B cell (primary cell): ENCODE measurements at regions not wholly inside any gene's neighbourhood (a gene's known extent, or its start where the extent isn't known, plus 50 kb on each side); places are given as distances from the start of the nearest gene placed in this dataset.

ENCODE experiments used
- CTCF ChIP-seq: fragments of 200-600 bp; IDR thresholded peaks from one replicate; pipeline ENCODE4 v1.8.0; 2022; ENCODE audit warnings: antibody characterized with exemption, mild to moderate bottlenecking
- EZH2 ChIP-seq: IDR thresholded peaks from 2 replicates; pipeline ENCODE4 v1.6.1; 2012; ENCODE audit warnings: borderline replicate concordance, low read depth, mild to moderate bottlenecking, moderate library complexity, low read length; ENCODE audit not compliant: insufficient read depth, poor library complexity, severe bottlenecking

GRCh38 chr16:87161822-87162676 lies 155.1 kb downstream of the C16orf95 start:
- TF ChIP-seq CTCF = no peak
- TF ChIP-seq EZH2 = no peak
